HepG2 (cell line): ENCODE measurements at regions not wholly inside any gene's neighbourhood (a gene's known extent, or its start where the extent isn't known, plus 50 kb on each side); places are given as distances from the start of the nearest gene placed in this dataset.
A peak's percentile ranks its signal among the peaks of the same experiment; 100 is the strongest.

Experiments used
- CEBPB ChIP-seq: IDR thresholded peaks from 2 replicates; pipeline ENCODE4 v1.6.1; 2011; ENCODE audit warnings: low read depth, low read length, improper control_type of control experiment, borderline replicate concordance
- HNF4G ChIP-seq, 2 experiments: sonication (generic) in 1 of 2; formaldehyde crosslinking in 1 of 2; IDR thresholded peaks; 2 replicates each; pipeline versions ENCODE4 v1.4.0 to v1.6.1; 2011 to 2020; ENCODE audit warnings: borderline replicate concordance in 2 of 2, low read depth in 2 of 2, mild to moderate bottlenecking in 2 of 2, low read length in 1 of 2, missing genetic modification reagents in 1 of 2, moderate library complexity in 1 of 2
- KLF9 ChIP-seq: IDR thresholded peaks from 2 replicates; pipeline ENCODE4 v1.6.1; 2016; ENCODE audit warnings: low read depth
- MED1 ChIP-seq: sonication (generic); formaldehyde crosslinking; IDR thresholded peaks from 2 replicates; pipeline ENCODE4 v1.4.0; 2020; ENCODE audit warnings: missing genetic modification reagents
- MYPOP ChIP-seq: sonication (generic); formaldehyde crosslinking; IDR thresholded peaks from 2 replicates; pipeline ENCODE4 v1.8.1; 2023; ENCODE audit warnings: mild to moderate bottlenecking, moderate library complexity, missing genetic modification reagents
- PHF5A ChIP-seq: IDR thresholded peaks from one replicate; pipeline ENCODE4 v1.6.1; 2018; ENCODE audit warnings: low read depth, missing genetic modification reagents; ENCODE audit not compliant: unreplicated experiment
- RARG ChIP-seq: sonication (generic); formaldehyde crosslinking; IDR thresholded peaks from 2 replicates; pipeline ENCODE4 v1.4.0; 2020; ENCODE audit warnings: low read depth, mild to moderate bottlenecking, missing genetic modification reagents
- SAP130 ChIP-seq: IDR thresholded peaks from 2 replicates; pipeline ENCODE4 v1.6.1; 2016; ENCODE audit warnings: low read depth
- SP140L ChIP-seq: sonication (generic); formaldehyde crosslinking; IDR thresholded peaks from 2 replicates; pipeline ENCODE4 v1.4.0; 2020; ENCODE audit warnings: missing genetic modification reagents, borderline replicate concordance
- SP4 ChIP-seq: sonication (generic); formaldehyde crosslinking; IDR thresholded peaks from 2 replicates; pipeline ENCODE4 v1.8.1; 2023; ENCODE audit warnings: mild to moderate bottlenecking, missing genetic modification reagents
- SP5 ChIP-seq: IDR thresholded peaks from 2 replicates; pipeline ENCODE4 v1.6.1; 2016; ENCODE audit warnings: low read depth, borderline replicate concordance
- SUZ12 ChIP-seq: fragments of 150-350 bp; IDR thresholded peaks from 2 replicates; pipeline ENCODE4 v1.6.1; 2014; ENCODE audit warnings: low read depth, low read length
- SYNCRIP ChIP-seq: fragments of 200-400 bp; formaldehyde crosslinking; IDR thresholded peaks from 2 replicates; pipeline ENCODE4 v1.6.1; 2018; ENCODE audit warnings: mild to moderate bottlenecking, low read depth, low read length; ENCODE audit not compliant: insufficient read depth
- TFAP4 ChIP-seq: sonication (generic); IDR thresholded peaks from 2 replicates; pipeline ENCODE4 v1.6.1; 2016; ENCODE audit warnings: low read depth, borderline replicate concordance
- TOE1 ChIP-seq: sonication (generic); formaldehyde crosslinking; IDR thresholded peaks from 2 replicates; pipeline ENCODE4 v1.4.0; 2020; ENCODE audit warnings: mild to moderate bottlenecking, missing genetic modification reagents
- UBTF ChIP-seq: sonication (generic); formaldehyde crosslinking; IDR thresholded peaks from 2 replicates; pipeline ENCODE4 v1.4.0; 2020; ENCODE audit warnings: mild to moderate bottlenecking, missing genetic modification reagents
- ZNF576 ChIP-seq: sonication (generic); formaldehyde crosslinking; IDR thresholded peaks from 2 replicates; pipeline ENCODE4 v1.4.0; 2020; ENCODE audit warnings: mild to moderate bottlenecking, missing genetic modification reagents
- ZNF577 ChIP-seq: sonication (generic); formaldehyde crosslinking; IDR thresholded peaks from 2 replicates; pipeline ENCODE4 v1.4.0; 2020; ENCODE audit warnings: mild to moderate bottlenecking, low read depth, missing genetic modification reagents, borderline replicate concordance
- ZNF780A ChIP-seq: sonication (generic); formaldehyde crosslinking; IDR thresholded peaks from 2 replicates; pipeline ENCODE4 v1.8.0; 2022; ENCODE audit warnings: mild to moderate bottlenecking, missing genetic modification reagents, moderate library complexity
- TF ChIP-seq, protein P1 (sequence below): sonication (generic); formaldehyde crosslinking; IDR thresholded peaks from 2 replicates; pipeline ENCODE4 v1.9.0; 2021; ENCODE audit warnings: missing genetic modification reagents, mild to moderate bottlenecking, borderline replicate concordance
- TF ChIP-seq, protein P2 (sequence below): sonication (generic); formaldehyde crosslinking; IDR thresholded peaks from 2 replicates; pipeline ENCODE4 v1.9.0; 2022; ENCODE audit warnings: low read depth, missing genetic modification reagents

DNA sequence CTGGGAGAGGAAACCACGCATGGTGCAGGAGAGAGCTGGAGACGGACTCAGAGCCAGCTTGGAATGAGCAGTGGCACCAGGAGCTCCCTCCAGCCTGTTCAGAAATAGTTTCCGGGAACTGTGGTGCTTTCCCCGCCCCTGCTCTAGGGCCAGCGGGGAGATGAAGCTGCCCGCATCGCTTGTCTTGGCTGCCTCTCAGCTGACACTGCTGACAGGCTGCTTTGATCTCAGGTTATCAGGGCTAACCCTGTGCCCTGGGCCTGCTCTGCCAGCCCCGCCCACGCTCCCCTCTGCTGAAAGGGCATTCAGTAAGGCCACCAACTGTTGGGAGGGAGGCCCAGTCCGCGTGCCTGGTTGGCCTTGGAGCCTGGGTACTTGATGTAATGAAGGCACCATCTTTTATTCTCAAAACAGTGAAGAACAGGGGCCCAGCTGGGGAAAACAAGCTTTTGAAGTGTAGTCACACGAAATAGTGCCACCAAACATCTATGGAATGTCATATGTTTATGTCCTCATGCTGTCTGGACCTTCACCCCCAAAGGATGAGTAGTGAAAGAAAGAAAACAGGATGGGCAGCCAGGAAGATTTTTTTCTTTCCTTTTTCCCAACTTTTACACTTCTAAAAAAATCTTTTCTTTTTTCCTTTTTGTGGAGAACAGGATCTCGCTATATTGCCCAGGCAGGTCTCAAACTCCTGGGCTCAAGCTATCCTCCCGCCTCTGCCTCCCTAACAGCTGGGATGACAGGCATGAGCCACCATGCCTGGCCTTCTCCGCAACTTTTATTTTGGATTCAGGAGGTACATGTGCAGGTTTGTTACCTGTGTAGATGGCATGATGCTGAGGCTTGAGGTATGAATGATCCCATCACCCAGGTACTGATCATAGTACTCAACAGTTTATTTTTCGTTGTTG, 115.9 kb upstream of the TBX3 start (continued):
- TF ChIP-seq MYPOP, result peak; percentile 86
- peak; percentile 91 for TF ChIP-seq PHF5A (CRISPR knock-in tag)
- TF ChIP-seq ZNF577 (CRISPR knock-in tag), result no peak
- peak; percentile 81 for TF ChIP-seq SP4
- TF ChIP-seq RARG (CRISPR knock-in tag), result 0 out of 2 replicates have a peak, but pooled peaks have one; percentile 60
- no peak for TF ChIP-seq SUZ12
- TF ChIP-seq, protein P1, sequence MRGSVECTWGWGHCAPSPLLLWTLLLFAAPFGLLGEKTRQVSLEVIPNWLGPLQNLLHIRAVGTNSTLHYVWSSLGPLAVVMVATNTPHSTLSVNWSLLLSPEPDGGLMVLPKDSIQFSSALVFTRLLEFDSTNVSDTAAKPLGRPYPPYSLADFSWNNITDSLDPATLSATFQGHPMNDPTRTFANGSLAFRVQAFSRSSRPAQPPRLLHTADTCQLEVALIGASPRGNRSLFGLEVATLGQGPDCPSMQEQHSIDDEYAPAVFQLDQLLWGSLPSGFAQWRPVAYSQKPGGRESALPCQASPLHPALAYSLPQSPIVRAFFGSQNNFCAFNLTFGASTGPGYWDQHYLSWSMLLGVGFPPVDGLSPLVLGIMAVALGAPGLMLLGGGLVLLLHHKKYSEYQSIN (CRISPR knock-in tag), result no peak
- TF ChIP-seq, protein P2, sequence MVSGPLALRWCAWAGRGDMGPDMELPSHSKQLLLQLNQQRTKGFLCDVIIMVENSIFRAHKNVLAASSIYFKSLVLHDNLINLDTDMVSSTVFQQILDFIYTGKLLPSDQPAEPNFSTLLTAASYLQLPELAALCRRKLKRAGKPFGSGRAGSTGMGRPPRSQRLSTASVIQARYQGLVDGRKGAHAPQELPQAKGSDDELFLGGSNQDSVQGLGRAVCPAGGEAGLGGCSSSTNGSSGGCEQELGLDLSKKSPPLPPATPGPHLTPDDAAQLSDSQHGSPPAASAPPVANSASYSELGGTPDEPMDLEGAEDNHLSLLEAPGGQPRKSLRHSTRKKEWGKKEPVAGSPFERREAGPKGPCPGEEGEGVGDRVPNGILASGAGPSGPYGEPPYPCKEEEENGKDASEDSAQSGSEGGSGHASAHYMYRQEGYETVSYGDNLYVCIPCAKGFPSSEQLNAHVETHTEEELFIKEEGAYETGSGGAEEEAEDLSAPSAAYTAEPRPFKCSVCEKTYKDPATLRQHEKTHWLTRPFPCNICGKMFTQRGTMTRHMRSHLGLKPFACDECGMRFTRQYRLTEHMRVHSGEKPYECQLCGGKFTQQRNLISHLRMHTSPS (CRISPR knock-in tag), result peak; percentile 99
- peak; percentile 98 for TF ChIP-seq MED1
- peak; percentile 100 for TF ChIP-seq SP5
- peak; percentile 29; the same call in 1 of the 2 replicates for TF ChIP-seq ZNF576 (CRISPR knock-in tag)
- TF ChIP-seq SAP130, result peak; percentile 97
- TF ChIP-seq HNF4G (IDR thresholded peaks at IDR 0.05; ENCODE audit: borderline replicate concordance, low read depth, low read length), result peak; percentile 57; the same call in 1 of the 2 replicates
- TF ChIP-seq HNF4G (CRISPR knock-in tag; IDR thresholded peaks at IDR 0.05; ENCODE audit: borderline replicate concordance, low read depth), result peak; percentile 88
- TF ChIP-seq ZNF780A (CRISPR knock-in tag), result peak; percentile 82; the same call in 1 of the 2 replicates
- TF ChIP-seq SP140L, result no peak; the same call in 1 of the 2 replicates
- no peak for TF ChIP-seq CEBPB
- peak; percentile 87; the same call in 1 of the 2 replicates for TF ChIP-seq TOE1 (CRISPR knock-in tag)
- TF ChIP-seq UBTF, result peak; percentile 89
- TF ChIP-seq SYNCRIP, result no peak
- TF ChIP-seq KLF9 (CRISPR knock-in tag), result peak; percentile 90; the same call in 1 of the 2 replicates
- TF ChIP-seq TFAP4, result peak; percentile 99
